ENCODE measurements at regions not wholly inside any gene's neighbourhood (a gene's known extent, or its start where the extent isn't known, plus 50 kb on each side); places are given as distances from the start of the nearest gene placed in this dataset.

- DNase-seq (no peak), ATAC-seq (ENCODE audit: insufficient read depth, low FRiP score) (no peak)
- 98 to 100% methylated on average over 1 of the region's 1 CpG for WGBS, 2 donors
- Histone ChIP-seq H3K9ac (ENCODE audit: insufficient read depth in 1 of 2, low read length in 2 of 2) (no peak overlapping the region), H3K9me3 (ENCODE audit: control insufficient read depth in 4 of 4, insufficient read depth in 3 of 4, low read length in 3 of 4) (no peaks in the 10 kb centered on the region), H3K27me3 (ENCODE audit: control insufficient read depth in 3 of 3, insufficient read depth in 3 of 3, low read length in 2 of 3) (no peaks in the 10 kb centered on the region), H3K36me3 (ENCODE audit: control insufficient read depth in 4 of 4, insufficient read depth in 4 of 4, low read length in 4 of 4) (no peaks in the 10 kb centered on the region), H3K27ac (ENCODE audit: low read depth in 1 of 2, low read length in 1 of 2) (no peak overlapping the region), H3K4me3 (no peak overlapping the region), H3K4me1 (ENCODE audit: control insufficient read depth in 5 of 5, insufficient read depth in 5 of 5, low read length in 5 of 5) (peaks cover 0 to 5% (median 0%) of the 10 kb centered on the region in 5 donors)
- TF ChIP-seq, protein P1, sequence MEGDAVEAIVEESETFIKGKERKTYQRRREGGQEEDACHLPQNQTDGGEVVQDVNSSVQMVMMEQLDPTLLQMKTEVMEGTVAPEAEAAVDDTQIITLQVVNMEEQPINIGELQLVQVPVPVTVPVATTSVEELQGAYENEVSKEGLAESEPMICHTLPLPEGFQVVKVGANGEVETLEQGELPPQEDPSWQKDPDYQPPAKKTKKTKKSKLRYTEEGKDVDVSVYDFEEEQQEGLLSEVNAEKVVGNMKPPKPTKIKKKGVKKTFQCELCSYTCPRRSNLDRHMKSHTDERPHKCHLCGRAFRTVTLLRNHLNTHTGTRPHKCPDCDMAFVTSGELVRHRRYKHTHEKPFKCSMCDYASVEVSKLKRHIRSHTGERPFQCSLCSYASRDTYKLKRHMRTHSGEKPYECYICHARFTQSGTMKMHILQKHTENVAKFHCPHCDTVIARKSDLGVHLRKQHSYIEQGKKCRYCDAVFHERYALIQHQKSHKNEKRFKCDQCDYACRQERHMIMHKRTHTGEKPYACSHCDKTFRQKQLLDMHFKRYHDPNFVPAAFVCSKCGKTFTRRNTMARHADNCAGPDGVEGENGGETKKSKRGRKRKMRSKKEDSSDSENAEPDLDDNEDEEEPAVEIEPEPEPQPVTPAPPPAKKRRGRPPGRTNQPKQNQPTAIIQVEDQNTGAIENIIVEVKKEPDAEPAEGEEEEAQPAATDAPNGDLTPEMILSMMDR (IDR thresholded peaks at IDR 0.05; ENCODE audit: control extremely low read depth, extremely low read depth) = no peak
These were observed 85.2 kb downstream of the IGLL1 start for GRCh38 chr22:23494930-23495266.

GRCh38 chr22:23485490-23485889 is 94.6 kb downstream of the IGLL1 start:
- H3K36me3 ChIP-seq (ENCODE audit: control insufficient read depth in 4 of 4, insufficient read depth in 4 of 4, low read length in 4 of 4) = no peaks in the 10 kb centered on the region
- H3K4me1 ChIP-seq (ENCODE audit: control insufficient read depth in 5 of 5, insufficient read depth in 5 of 5, low read length in 5 of 5) = no peaks in the 10 kb centered on the region
- no peak overlapping the region for H3K27ac ChIP-seq (ENCODE audit: low read depth in 1 of 2, low read length in 1 of 2)
- H3K9me3 ChIP-seq (ENCODE audit: control insufficient read depth in 4 of 4, insufficient read depth in 3 of 4, low read length in 3 of 4) = no peaks in the 10 kb centered on the region
- no peak overlapping the region for H3K4me3 ChIP-seq
- no peak overlapping the region for H3K9ac ChIP-seq (ENCODE audit: insufficient read depth in 1 of 2, low read length in 2 of 2)
- WGBS, 2 donors = 82 to 84% methylated on average over 4 of the region's 4 CpGs
- ATAC-seq (ENCODE audit: insufficient read depth, low FRiP score) = no peak
- DNase-seq = no peak
- TF ChIP-seq, protein P1 (IDR thresholded peaks at IDR 0.05; ENCODE audit: control extremely low read depth, extremely low read depth) = no peak
- no peaks in the 10 kb centered on the region for H3K27me3 ChIP-seq (ENCODE audit: control insufficient read depth in 3 of 3, insufficient read depth in 3 of 3, low read length in 2 of 3)

DNA sequence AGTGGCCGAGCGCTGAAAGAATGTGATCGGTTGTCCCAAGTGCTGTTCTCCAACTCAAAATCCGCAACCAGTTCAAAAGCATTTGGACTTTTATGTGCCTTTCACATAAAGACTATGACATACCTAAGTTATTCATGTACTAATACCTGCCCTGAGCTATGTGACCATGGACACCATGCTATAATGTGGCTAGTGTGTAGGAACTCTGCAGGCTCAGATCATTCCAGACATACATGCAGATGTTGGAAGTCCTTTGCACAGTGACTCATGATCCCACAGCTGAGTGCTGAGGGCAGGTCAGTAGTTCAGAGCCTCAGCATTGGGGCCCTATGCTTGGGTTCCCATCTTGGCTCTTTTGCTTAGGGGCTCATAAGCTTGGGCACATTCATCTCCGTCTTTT is 95.4 kb downstream of the IGLL1 start:
- 95 to 96% methylated on average over 5 of the region's 5 CpGs for WGBS, 2 donors

GRCh38 chr22:23481369-23481768 is 98.7 kb downstream of the IGLL1 start:
- Histone ChIP-seq H3K27ac (ENCODE audit: low read depth in 1 of 2, low read length in 1 of 2) (no peak overlapping the region), H3K9me3 (ENCODE audit: control insufficient read depth in 4 of 4, insufficient read depth in 3 of 4, low read length in 3 of 4) (no peaks in the 10 kb centered on the region), H3K9ac (ENCODE audit: insufficient read depth in 1 of 2, low read length in 2 of 2) (no peak overlapping the region), H3K4me3 (no peak overlapping the region), H3K4me1 (ENCODE audit: control insufficient read depth in 5 of 5, insufficient read depth in 5 of 5, low read length in 5 of 5) (no peaks in the 10 kb centered on the region), H3K36me3 (ENCODE audit: control insufficient read depth in 4 of 4, insufficient read depth in 4 of 4, low read length in 4 of 4) (no peaks in the 10 kb centered on the region), H3K27me3 (ENCODE audit: control insufficient read depth in 3 of 3, insufficient read depth in 3 of 3, low read length in 2 of 3) (no peaks in the 10 kb centered on the region)
- ATAC-seq (ENCODE audit: insufficient read depth, low FRiP score) (no peak), DNase-seq (no peak)
- 95 to 98% methylated on average over 5 of the region's 5 CpGs for WGBS, 2 donors
- TF ChIP-seq, protein P1 (IDR thresholded peaks at IDR 0.05; ENCODE audit: control extremely low read depth, extremely low read depth) = no peak

More for the DNA sequence above, 95.4 kb downstream of the IGLL1 start:
- Histone ChIP-seq H3K27ac (ENCODE audit: low read depth in 1 of 2, low read length in 1 of 2) (no peak overlapping the region), H3K4me3 (no peak overlapping the region), H3K9me3 (ENCODE audit: control insufficient read depth in 4 of 4, insufficient read depth in 3 of 4, low read length in 3 of 4) (no peaks in the 10 kb centered on the region), H3K36me3 (ENCODE audit: control insufficient read depth in 4 of 4, insufficient read depth in 4 of 4, low read length in 4 of 4) (no peaks in the 10 kb centered on the region), H3K4me1 (ENCODE audit: control insufficient read depth in 5 of 5, insufficient read depth in 5 of 5, low read length in 5 of 5) (no peaks in the 10 kb centered on the region), H3K27me3 (ENCODE audit: control insufficient read depth in 3 of 3, insufficient read depth in 3 of 3, low read length in 2 of 3) (no peaks in the 10 kb centered on the region), H3K9ac (ENCODE audit: insufficient read depth in 1 of 2, low read length in 2 of 2) (no peak overlapping the region)
- no peak for DNase-seq
- ATAC-seq (ENCODE audit: insufficient read depth, low FRiP score) = no peak
- TF ChIP-seq, protein P1 (IDR thresholded peaks at IDR 0.05; ENCODE audit: control extremely low read depth, extremely low read depth) = no peak

Measured in lung (tissue), 11 donors.